MM.1S (cell line): ENCODE measurements at regions not wholly inside any gene's neighbourhood (a gene's known extent, or its start where the extent isn't known, plus 50 kb on each side); places are given as distances from the start of the nearest gene placed in this dataset.

Experiments
- DNase-seq: peaks from one replicate; pipeline ENCODE4 v3.0.0-alpha.2; 2015
- H2AFZ ChIP-seq: fragments of 300-600 bp; sonication (generic); 2 replicates; pipeline ENCODE4 v1.6.0; 2016; ENCODE audit warnings: antibody characterized with exemption, low read length
- H3F3A ChIP-seq: fragments of 300-600 bp; sonication (generic); 2 replicates; pipeline ENCODE4 v1.6.1; 2016; ENCODE audit warnings: mild to moderate bottlenecking, antibody characterized with exemption, low read length, moderate library complexity, mixed read lengths; ENCODE audit not compliant: insufficient read depth
- H3K27ac ChIP-seq: fragments of 300-600 bp; sonication (generic); 2 replicates; pipeline ENCODE4 v1.5.1; 2016; ENCODE audit warnings: mild to moderate bottlenecking, low read length
- H3K27me3 ChIP-seq: fragments of 300-600 bp; sonication (generic); replicated peaks from 2 replicates; pipeline ENCODE4 v1.6.0; 2016; ENCODE audit warnings: low read length; ENCODE audit not compliant: insufficient read depth
- H3K36me3 ChIP-seq: fragments of 300-600 bp; sonication (generic); replicated peaks from 2 replicates; pipeline ENCODE4 v1.6.1; 2016; ENCODE audit warnings: mild to moderate bottlenecking, low read length, mixed read lengths; ENCODE audit not compliant: insufficient read depth
- H3K4me1 ChIP-seq: fragments of 300-600 bp; sonication (generic); 2 replicates; pipeline ENCODE4 v1.6.1; 2016; ENCODE audit warnings: low read length, mixed read lengths
- H3K4me2 ChIP-seq: fragments of 300-600 bp; sonication (generic); 2 replicates; pipeline ENCODE4 v1.6.0; 2016; ENCODE audit warnings: low read depth, low read length
- H3K4me3 ChIP-seq: fragments of 300-600 bp; sonication (generic); 2 replicates; pipeline ENCODE4 v1.5.1; 2016; ENCODE audit warnings: low read length, mixed read lengths
- H3K79me2 ChIP-seq: fragments of 300-600 bp; sonication (generic); 2 replicates; pipeline ENCODE4 v1.6.1; 2016; ENCODE audit warnings: mixed run types, low read length, mixed read lengths
- H3K9ac ChIP-seq: fragments of 300-600 bp; sonication (generic); 2 replicates; pipeline ENCODE4 v1.6.1; 2016; ENCODE audit warnings: low read length, mixed read lengths
- H3K9me2 ChIP-seq: fragments of 300-600 bp; sonication (generic); replicated peaks from 2 replicates; pipeline ENCODE4 v1.6.1; 2016; ENCODE audit warnings: mild to moderate bottlenecking, low read length, mixed read lengths; ENCODE audit not compliant: insufficient read depth
- H3K9me3 ChIP-seq: fragments of 300-600 bp; sonication (generic); replicated peaks from 2 replicates; pipeline ENCODE4 v1.6.1; 2016; ENCODE audit warnings: mild to moderate bottlenecking, low read length, mixed read lengths; ENCODE audit not compliant: insufficient read depth
- H4K20me1 ChIP-seq: fragments of 300-600 bp; sonication (generic); 2 replicates; pipeline ENCODE4 v1.6.1; 2016; ENCODE audit warnings: mild to moderate bottlenecking, low read length, moderate library complexity, mixed read lengths; ENCODE audit not compliant: insufficient read depth
- EZH2 ChIP-seq: fragments of 300-600 bp; sonication (generic); optimal IDR thresholded peaks from 2 replicates; pipeline ENCODE3; 2017; ENCODE audit warnings: low read depth, mild to moderate bottlenecking, antibody characterized with exemption, low read length, mixed read lengths
- EZH2phosphoT487 ChIP-seq: fragments of 300-600 bp; sonication (generic); IDR thresholded peaks from 2 replicates; pipeline ENCODE4 v1.6.1; 2018; ENCODE audit warnings: antibody characterized with exemption, low read length
- TF ChIP-seq, protein P1 (sequence below): fragments of 300-600 bp; sonication (generic); IDR thresholded peaks from 2 replicates; pipeline ENCODE4 v1.5.1; 2016; ENCODE audit warnings: antibody characterized with exemption, low read length, mixed read lengths

DNA sequence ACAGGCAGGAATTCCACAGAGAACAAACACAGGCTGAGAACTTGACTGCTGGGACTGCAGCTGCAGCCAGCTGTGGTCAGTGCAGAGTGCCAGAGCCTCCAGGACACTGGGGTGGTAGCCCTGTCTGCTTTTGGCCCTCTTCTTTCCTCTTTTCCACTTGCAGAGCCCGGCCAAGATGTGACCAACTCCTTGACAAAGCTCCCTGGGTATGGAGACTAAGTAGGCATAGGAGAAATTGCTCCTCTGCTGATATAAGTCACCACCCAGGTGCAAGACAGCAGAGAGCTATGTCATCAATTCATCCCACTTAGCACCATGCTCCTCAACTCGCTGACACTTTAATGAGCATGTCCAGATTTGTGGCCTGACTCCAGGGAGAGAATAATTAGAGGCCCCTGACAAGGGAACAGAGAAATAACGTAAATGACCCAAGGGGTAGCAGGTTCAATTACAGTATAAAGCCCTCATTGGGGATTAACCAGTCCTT lies 369.4 kb upstream of the B3GAT1 start:
- Histone ChIP-seq H3K79me2 (no peaks in the 10 kb centered on the region), H3K36me3 (no peaks in the 10 kb centered on the region), H2AFZ (no peak overlapping the region), H3K27me3 (no peaks in the 10 kb centered on the region), H3F3A (no peaks in the 10 kb centered on the region), H3K4me1 (no peaks in the 10 kb centered on the region), H3K9me2 (no peaks in the 10 kb centered on the region), H3K27ac (no peak overlapping the region), H3K9me3 (no peaks in the 10 kb centered on the region), H3K9ac (no peak overlapping the region), H4K20me1 (no peaks in the 10 kb centered on the region), H3K4me3 (no peak overlapping the region), H3K4me2 (no peak overlapping the region)
- DNase-seq: no peak
- TF ChIP-seq, protein P1, sequence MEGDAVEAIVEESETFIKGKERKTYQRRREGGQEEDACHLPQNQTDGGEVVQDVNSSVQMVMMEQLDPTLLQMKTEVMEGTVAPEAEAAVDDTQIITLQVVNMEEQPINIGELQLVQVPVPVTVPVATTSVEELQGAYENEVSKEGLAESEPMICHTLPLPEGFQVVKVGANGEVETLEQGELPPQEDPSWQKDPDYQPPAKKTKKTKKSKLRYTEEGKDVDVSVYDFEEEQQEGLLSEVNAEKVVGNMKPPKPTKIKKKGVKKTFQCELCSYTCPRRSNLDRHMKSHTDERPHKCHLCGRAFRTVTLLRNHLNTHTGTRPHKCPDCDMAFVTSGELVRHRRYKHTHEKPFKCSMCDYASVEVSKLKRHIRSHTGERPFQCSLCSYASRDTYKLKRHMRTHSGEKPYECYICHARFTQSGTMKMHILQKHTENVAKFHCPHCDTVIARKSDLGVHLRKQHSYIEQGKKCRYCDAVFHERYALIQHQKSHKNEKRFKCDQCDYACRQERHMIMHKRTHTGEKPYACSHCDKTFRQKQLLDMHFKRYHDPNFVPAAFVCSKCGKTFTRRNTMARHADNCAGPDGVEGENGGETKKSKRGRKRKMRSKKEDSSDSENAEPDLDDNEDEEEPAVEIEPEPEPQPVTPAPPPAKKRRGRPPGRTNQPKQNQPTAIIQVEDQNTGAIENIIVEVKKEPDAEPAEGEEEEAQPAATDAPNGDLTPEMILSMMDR: no peak
- TF ChIP-seq EZH2phosphoT487 (no peak), EZH2 (no peak)

DNA sequence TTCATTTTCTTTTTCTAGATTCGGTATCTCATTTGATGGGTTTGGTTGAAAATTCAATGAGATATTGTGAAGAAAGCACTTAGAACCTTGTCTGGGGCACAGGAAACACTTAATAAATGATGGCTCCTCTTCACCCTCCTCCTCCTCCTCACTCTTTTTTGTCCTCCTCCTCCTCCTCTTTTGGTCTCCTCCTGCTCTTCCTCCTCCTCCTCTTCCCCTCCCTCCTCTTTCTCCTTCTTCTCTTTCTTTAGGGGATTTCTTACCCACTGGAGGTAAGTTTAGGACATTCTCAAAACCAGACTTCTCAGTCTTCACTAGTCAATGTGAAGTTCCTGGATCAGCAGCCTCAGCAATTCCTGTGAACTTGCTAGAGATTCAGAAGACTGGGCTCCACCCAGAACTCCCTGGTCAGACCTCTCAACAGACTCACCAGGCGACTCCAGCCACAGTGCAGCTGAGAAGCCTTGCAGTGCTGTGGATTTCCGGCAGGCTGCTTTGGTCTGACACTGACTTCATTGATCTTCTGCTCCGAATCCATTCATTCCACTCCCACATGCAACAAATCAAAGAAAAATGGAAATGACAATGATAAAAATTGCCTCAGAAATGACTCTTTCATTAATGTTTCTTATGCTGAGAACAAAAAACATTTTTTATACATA lies 368.6 kb upstream of the B3GAT1 start:
- H2AFZ ChIP-seq: no peak overlapping the region
- no peaks in the 10 kb centered on the region for H3K4me1 ChIP-seq
- H3K9me2 ChIP-seq: no peaks in the 10 kb centered on the region
- H3F3A ChIP-seq: no peaks in the 10 kb centered on the region
- no peaks in the 10 kb centered on the region for H3K9me3 ChIP-seq
- no peak for DNase-seq
- H3K4me3 ChIP-seq: no peak overlapping the region
- no peaks in the 10 kb centered on the region for H3K36me3 ChIP-seq
- H4K20me1 ChIP-seq: no peaks in the 10 kb centered on the region
- TF ChIP-seq EZH2phosphoT487 (no peak), EZH2 (no peak)
- TF ChIP-seq, protein P1: no peak
- H3K27me3 ChIP-seq: no peaks in the 10 kb centered on the region
- H3K79me2 ChIP-seq: no peaks in the 10 kb centered on the region
- H3K4me2 ChIP-seq: no peak overlapping the region
- H3K27ac ChIP-seq: no peak overlapping the region
- no peak overlapping the region for H3K9ac ChIP-seq

DNA sequence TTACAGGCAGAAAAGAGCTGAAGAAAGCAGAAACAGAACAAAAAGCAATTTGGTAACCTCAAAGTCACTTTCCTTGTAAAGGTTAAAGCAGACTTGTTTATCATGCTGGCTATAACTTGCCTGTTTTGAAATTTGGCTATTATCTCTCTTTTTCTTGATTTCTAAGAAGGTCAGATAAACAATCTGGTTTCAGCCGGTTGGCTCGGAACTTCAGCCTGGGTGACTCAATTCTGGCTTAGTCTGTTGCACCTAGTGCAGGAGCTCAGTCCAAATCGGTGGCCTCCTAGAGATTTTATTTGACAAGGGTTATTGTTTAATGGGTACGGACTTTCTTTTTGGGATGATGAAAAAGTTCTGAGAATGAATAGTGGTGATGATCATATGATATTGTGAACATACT lies 367.1 kb upstream of the B3GAT1 start:
- DNase-seq: no peak
- Histone ChIP-seq H3K4me3 (no peak overlapping the region), H2AFZ (no peak overlapping the region), H3K4me2 (no peak overlapping the region), H3K36me3 (no peaks in the 10 kb centered on the region), H3K9me3 (no peaks in the 10 kb centered on the region), H3F3A (no peaks in the 10 kb centered on the region), H3K9me2 (no peaks in the 10 kb centered on the region), H4K20me1 (no peaks in the 10 kb centered on the region), H3K9ac (no peak overlapping the region), H3K4me1 (no peaks in the 10 kb centered on the region), H3K27ac (no peak overlapping the region), H3K27me3 (no peaks in the 10 kb centered on the region), H3K79me2 (no peaks in the 10 kb centered on the region)
- TF ChIP-seq, protein P1: no peak
- TF ChIP-seq EZH2: no peak
- no peak for TF ChIP-seq EZH2phosphoT487
